Adrenal gland (tissue), 5 donors: ENCODE measurements at regions not wholly inside any gene's neighbourhood (a gene's known extent, or its start where the extent isn't known, plus 50 kb on each side); places are given as distances from the start of the nearest gene placed in this dataset.

Experiments used
- CTCF ChIP-seq, 6 experiments: fragments of 450-650 bp in 4 of 6; fragments of 200-600 bp in 2 of 6; sonication (generic) in 1 of 6; IDR thresholded peaks; 1 replicate in 5 of 6; 2 replicates in 1 of 6; pipeline versions ENCODE4 v1.5.1 to v1.8.0; 2016 to 2021; ENCODE audit warnings: antibody characterized with exemption in 6 of 6, mild to moderate bottlenecking in 2 of 6, moderate library complexity in 1 of 6
- POLR2A ChIP-seq, 2 donors: fragments of 450-650 bp; IDR thresholded peaks; one replicate each; pipeline ENCODE4 v1.6.1; 2017; ENCODE audit warnings: antibody characterized with exemption in 2 of 2, mild to moderate bottlenecking in 2 of 2, moderate library complexity in 1 of 2
- donor health status: DM: no; HTN: no; CAD: no.

GRCh38 chr15:98391568-98391967 lies 256.8 kb upstream of the IGF1R start:
- TF ChIP-seq CTCF (IDR thresholded peaks at IDR 0.05) (no peak), POLR2A (IDR thresholded peaks at IDR 0.05) (no peak)
